ENCODE measurements at regions not wholly inside any gene's neighbourhood (a gene's known extent, or its start where the extent isn't known, plus 50 kb on each side); places are given as distances from the start of the nearest gene placed in this dataset.
"Not testable (repeated sequence)": the region's sequence is repeated elsewhere in the genome, so short reads cannot be mapped to it uniquely, and the experiment has no call there.

DNA sequence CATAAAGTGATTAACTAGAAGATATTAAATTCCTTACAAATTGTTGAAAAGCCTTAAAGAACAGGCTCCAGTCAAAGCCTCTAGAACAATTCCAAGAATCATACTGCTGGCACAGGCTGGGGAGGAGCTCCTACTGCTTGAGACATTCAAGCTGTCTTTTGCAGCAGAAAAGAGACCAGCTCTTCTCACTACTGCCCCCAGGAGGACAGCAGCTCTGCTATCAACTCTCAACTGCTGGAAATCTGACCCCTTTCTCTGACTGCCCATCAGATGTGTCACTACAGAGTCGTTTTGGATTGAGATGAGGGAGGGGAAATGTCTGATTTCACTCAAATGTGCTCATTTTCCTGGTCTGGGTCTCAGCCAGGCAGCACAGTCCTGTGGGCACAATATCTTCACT, 421.0 kb downstream of the RPIA start:
- not testable (repeated sequence) for TF ChIP-seq SP1 (CRISPR knock-in tag; conservative IDR thresholded peaks at IDR 0.05)
- TF ChIP-seq, protein P1, sequence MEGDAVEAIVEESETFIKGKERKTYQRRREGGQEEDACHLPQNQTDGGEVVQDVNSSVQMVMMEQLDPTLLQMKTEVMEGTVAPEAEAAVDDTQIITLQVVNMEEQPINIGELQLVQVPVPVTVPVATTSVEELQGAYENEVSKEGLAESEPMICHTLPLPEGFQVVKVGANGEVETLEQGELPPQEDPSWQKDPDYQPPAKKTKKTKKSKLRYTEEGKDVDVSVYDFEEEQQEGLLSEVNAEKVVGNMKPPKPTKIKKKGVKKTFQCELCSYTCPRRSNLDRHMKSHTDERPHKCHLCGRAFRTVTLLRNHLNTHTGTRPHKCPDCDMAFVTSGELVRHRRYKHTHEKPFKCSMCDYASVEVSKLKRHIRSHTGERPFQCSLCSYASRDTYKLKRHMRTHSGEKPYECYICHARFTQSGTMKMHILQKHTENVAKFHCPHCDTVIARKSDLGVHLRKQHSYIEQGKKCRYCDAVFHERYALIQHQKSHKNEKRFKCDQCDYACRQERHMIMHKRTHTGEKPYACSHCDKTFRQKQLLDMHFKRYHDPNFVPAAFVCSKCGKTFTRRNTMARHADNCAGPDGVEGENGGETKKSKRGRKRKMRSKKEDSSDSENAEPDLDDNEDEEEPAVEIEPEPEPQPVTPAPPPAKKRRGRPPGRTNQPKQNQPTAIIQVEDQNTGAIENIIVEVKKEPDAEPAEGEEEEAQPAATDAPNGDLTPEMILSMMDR (IDR thresholded peaks at IDR 0.05) = peak; percentile 31; the same call in 1 of the 2 replicates
